ENCODE measurements at regions not wholly inside any gene's neighbourhood (a gene's known extent, or its start where the extent isn't known, plus 50 kb on each side); places are given as distances from the start of the nearest gene placed in this dataset.
"Not testable (repeated sequence)": the region's sequence is repeated elsewhere in the genome, so short reads cannot be mapped to it uniquely, and the experiment has no call there.

GRCh38 chr18:78492064-78492812 lies 487.4 kb upstream of the SALL3 start:
- Histone ChIP-seq H3K9me3 (ENCODE audit: control insufficient read depth in 2 of 2, low read length in 2 of 2) (peaks cover 0 to 19% of the 10 kb centered on the region in 2 experiments), H3K36me3 (ENCODE audit: control insufficient read depth, insufficient read depth, low read length) (no peaks in the 10 kb centered on the region), H3K4me1 (ENCODE audit: control insufficient read depth, insufficient read depth, low read length, poor library complexity, severe bottlenecking) (no peaks in the 10 kb centered on the region), H3K4me3 (ENCODE audit: low read depth, low read length) (no peak overlapping the region), H3K27ac (ENCODE audit: insufficient read depth, low read length, poor library complexity, severe bottlenecking) (no peak overlapping the region), H3K27me3 (ENCODE audit: control insufficient read depth, insufficient read depth, low read length) (no peaks in the 10 kb centered on the region)
- Mint-ChIP-seq H3K27me3 (peaks cover 5% of the 10 kb centered on the region), H3K36me3 (peaks cover 3% of the 10 kb centered on the region), H3K4me3 (no peak overlapping the region), H3K4me1 (no peaks in the 10 kb centered on the region), H3K9me3 (peaks cover 2 to 17% (median 10%) of the 10 kb centered on the region in 7 donors), H3K27ac (peak overlapping the region in 1 of 3 donors; percentile 26)
- DNase-seq, result no peak
- no peak for ATAC-seq (ENCODE audit: low read depth in 2 of 2)

DNA sequence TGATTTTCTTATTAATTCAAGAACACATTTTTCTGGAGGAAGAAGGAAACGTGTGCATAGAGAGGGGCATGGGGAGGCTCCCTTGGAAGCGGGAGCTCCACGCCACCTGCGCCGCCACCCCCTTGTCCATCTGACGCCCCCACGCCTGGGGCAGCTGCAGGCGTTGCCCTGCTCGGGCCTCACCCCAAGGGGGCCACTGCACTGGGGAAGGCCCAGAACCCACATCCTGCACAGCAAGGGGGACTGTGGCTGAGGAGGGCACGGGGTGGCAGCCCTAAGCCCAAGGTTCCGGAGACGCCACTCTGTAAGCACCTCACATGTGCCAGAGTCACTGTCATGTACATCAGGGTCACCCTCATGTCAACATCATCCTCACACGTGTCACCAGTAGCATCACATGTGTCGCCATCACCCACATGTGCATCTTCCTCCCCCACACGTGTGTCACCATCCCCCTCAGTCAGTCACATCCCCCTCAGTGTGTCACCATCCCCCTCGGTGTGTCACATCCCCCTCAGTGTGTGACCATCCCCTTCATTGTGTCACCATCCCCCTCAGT lies 486.7 kb upstream of the SALL3 start:
- peaks cover 2 to 14% (median 9%) of the 10 kb centered on the region in 7 donors for H3K9me3 Mint-ChIP-seq
- H3K36me3 ChIP-seq (ENCODE audit: control insufficient read depth, insufficient read depth, low read length), result no peaks in the 10 kb centered on the region
- H3K27ac ChIP-seq (ENCODE audit: insufficient read depth, low read length, poor library complexity, severe bottlenecking), result no peak overlapping the region
- peaks cover 0 to 19% of the 10 kb centered on the region in 2 experiments for H3K9me3 ChIP-seq (ENCODE audit: control insufficient read depth in 2 of 2, low read length in 2 of 2)
- DNase-seq, result peak in 1 of 3 donors; percentile 32
- no peak overlapping the region for H3K27ac Mint-ChIP-seq
- H3K36me3 Mint-ChIP-seq, result peaks cover 3% of the 10 kb centered on the region
- H3K4me1 ChIP-seq (ENCODE audit: control insufficient read depth, insufficient read depth, low read length, poor library complexity, severe bottlenecking), result no peaks in the 10 kb centered on the region
- no peak overlapping the region for H3K4me3 ChIP-seq (ENCODE audit: low read depth, low read length)
- H3K27me3 Mint-ChIP-seq, result peaks cover 5% of the 10 kb centered on the region
- no peaks in the 10 kb centered on the region for H3K4me1 Mint-ChIP-seq
- H3K27me3 ChIP-seq (ENCODE audit: control insufficient read depth, insufficient read depth, low read length), result no peaks in the 10 kb centered on the region
- no peak for ATAC-seq (ENCODE audit: low read depth in 2 of 2)
- no peak overlapping the region for H3K4me3 Mint-ChIP-seq

GRCh38 chr18:78493490-78493889 lies 486.1 kb upstream of the SALL3 start:
- peaks cover 0 to 19% of the 10 kb centered on the region in 2 experiments for H3K9me3 ChIP-seq (ENCODE audit: control insufficient read depth in 2 of 2, low read length in 2 of 2)
- peaks cover 0 to 12% (median 9%) of the 10 kb centered on the region in 7 donors for H3K9me3 Mint-ChIP-seq
- not testable (repeated sequence) for H3K4me3 Mint-ChIP-seq; H3K27me3 Mint-ChIP-seq; H3K36me3 Mint-ChIP-seq; H3K27me3 ChIP-seq (ENCODE audit: control insufficient read depth, insufficient read depth, low read length); DNase-seq; H3K36me3 ChIP-seq (ENCODE audit: control insufficient read depth, insufficient read depth, low read length); H3K4me3 ChIP-seq (ENCODE audit: low read depth, low read length); ATAC-seq (ENCODE audit: low read depth in 2 of 2); H3K27ac ChIP-seq (ENCODE audit: insufficient read depth, low read length, poor library complexity, severe bottlenecking); H3K27ac Mint-ChIP-seq; H3K4me1 Mint-ChIP-seq; H3K4me1 ChIP-seq (ENCODE audit: control insufficient read depth, insufficient read depth, low read length, poor library complexity, severe bottlenecking)

DNA sequence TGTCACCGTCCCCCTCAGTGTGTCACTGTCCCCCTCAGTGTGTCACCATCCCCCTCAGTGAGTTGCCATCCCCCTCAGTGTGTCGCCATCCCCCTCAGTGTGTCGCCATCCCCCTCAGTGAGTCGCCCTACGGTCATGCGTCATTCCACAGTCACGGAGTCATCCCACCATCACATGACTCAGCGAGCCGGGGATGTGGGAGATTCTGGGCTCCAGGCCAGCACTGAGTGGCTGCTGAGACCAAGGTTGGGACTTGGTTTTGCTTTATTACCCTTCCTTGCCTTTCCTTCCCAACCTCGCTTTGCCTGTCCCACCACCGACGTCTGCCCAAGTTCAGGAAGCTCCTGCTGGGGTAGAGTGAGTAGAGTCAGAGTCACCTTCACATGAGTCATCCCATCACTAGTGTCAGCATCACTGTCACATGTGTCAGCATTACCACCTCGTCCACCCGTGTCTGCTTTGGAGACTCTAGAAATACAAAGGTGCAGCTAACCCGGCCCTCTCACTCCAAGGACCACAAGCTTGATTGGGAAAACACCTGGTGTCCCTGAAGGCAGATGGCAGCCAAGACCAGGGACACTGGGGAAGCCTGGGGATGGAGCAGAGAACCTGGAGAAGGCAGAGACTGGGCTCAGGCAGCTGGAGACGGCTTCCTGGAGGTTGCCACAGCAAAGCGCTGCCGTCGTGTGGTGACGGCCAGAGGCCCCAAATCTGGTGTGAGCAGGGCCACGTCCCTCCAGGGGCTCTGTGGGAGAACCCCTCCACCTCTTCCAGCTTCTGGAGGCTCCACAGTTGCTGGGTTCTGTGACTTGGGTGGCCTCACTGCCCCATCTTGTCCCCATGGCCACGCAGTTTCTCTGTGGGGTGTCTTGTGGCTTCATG lies 485.2 kb upstream of the SALL3 start:
- Histone ChIP-seq H3K27me3 (ENCODE audit: control insufficient read depth, insufficient read depth, low read length) (no peaks in the 10 kb centered on the region), H3K27ac (ENCODE audit: insufficient read depth, low read length, poor library complexity, severe bottlenecking) (no peak overlapping the region), H3K36me3 (ENCODE audit: control insufficient read depth, insufficient read depth, low read length) (no peaks in the 10 kb centered on the region), H3K9me3 (ENCODE audit: control insufficient read depth in 2 of 2, low read length in 2 of 2) (peaks cover 0 to 19% of the 10 kb centered on the region in 2 experiments), H3K4me3 (ENCODE audit: low read depth, low read length) (no peak overlapping the region), H3K4me1 (ENCODE audit: control insufficient read depth, insufficient read depth, low read length, poor library complexity, severe bottlenecking) (no peaks in the 10 kb centered on the region)
- Mint-ChIP-seq H3K9me3 (peaks cover 0 to 14% (median 9%) of the 10 kb centered on the region in 7 donors), H3K4me1 (no peaks in the 10 kb centered on the region), H3K27me3 (no peaks in the 10 kb centered on the region), H3K4me3 (no peak overlapping the region), H3K36me3 (no peaks in the 10 kb centered on the region), H3K27ac (no peak overlapping the region)
- no peak for DNase-seq
- no peak for ATAC-seq (ENCODE audit: low read depth in 2 of 2)

DNA sequence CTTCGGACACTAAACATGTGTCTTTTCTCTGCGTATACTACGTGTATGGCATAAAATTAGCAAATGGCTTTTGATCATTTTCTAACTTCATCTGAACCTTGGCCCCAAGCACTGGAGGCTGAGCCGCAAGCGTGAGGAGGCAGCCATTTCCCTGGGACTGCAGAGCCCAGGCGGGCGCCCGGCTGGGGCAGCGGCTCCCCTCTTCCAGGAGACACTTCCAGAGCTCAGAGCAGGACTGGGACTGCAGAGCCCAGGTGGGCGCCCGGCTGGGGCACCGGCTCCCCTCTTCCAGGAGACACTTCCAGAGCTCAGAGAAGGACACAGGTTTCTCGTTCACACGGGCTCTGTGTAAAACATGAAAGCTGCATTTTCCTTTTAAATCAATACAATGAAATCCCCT lies 484.1 kb upstream of the SALL3 start:
- Histone ChIP-seq H3K4me1 (ENCODE audit: control insufficient read depth, insufficient read depth, low read length, poor library complexity, severe bottlenecking) (no peaks in the 10 kb centered on the region), H3K9me3 (ENCODE audit: control insufficient read depth in 2 of 2, low read length in 2 of 2) (peaks cover 0 to 19% of the 10 kb centered on the region in 2 experiments), H3K27ac (ENCODE audit: insufficient read depth, low read length, poor library complexity, severe bottlenecking) (no peak overlapping the region), H3K4me3 (ENCODE audit: low read depth, low read length) (no peak overlapping the region), H3K27me3 (ENCODE audit: control insufficient read depth, insufficient read depth, low read length) (no peaks in the 10 kb centered on the region), H3K36me3 (ENCODE audit: control insufficient read depth, insufficient read depth, low read length) (no peaks in the 10 kb centered on the region)
- H3K27ac Mint-ChIP-seq, result no peak overlapping the region
- no peaks in the 10 kb centered on the region for H3K36me3 Mint-ChIP-seq
- H3K9me3 Mint-ChIP-seq, result peaks cover 0 to 15% (median 5%) of the 10 kb centered on the region in 7 donors
- ATAC-seq (ENCODE audit: low read depth in 2 of 2), result no peak
- H3K27me3 Mint-ChIP-seq, result no peaks in the 10 kb centered on the region
- no peak for DNase-seq
- no peak overlapping the region for H3K4me3 Mint-ChIP-seq
- H3K4me1 Mint-ChIP-seq, result no peaks in the 10 kb centered on the region

GRCh38 chr18:78496079-78496478 lies 483.5 kb upstream of the SALL3 start:
- no peaks in the 10 kb centered on the region for H3K36me3 ChIP-seq (ENCODE audit: control insufficient read depth, insufficient read depth, low read length)
- peaks cover 0 to 14% (median 5%) of the 10 kb centered on the region in 7 donors for H3K9me3 Mint-ChIP-seq
- no peak for ATAC-seq (ENCODE audit: low read depth in 2 of 2)
- no peaks in the 10 kb centered on the region for H3K4me1 ChIP-seq (ENCODE audit: control insufficient read depth, insufficient read depth, low read length, poor library complexity, severe bottlenecking)
- H3K27me3 Mint-ChIP-seq, result no peaks in the 10 kb centered on the region
- peaks cover 0 to 22% of the 10 kb centered on the region in 2 experiments for H3K9me3 ChIP-seq (ENCODE audit: control insufficient read depth in 2 of 2, low read length in 2 of 2)
- H3K4me3 ChIP-seq (ENCODE audit: low read depth, low read length), result no peak overlapping the region
- H3K27me3 ChIP-seq (ENCODE audit: control insufficient read depth, insufficient read depth, low read length), result no peaks in the 10 kb centered on the region
- no peak overlapping the region for H3K4me3 Mint-ChIP-seq
- DNase-seq, result no peak
- H3K4me1 Mint-ChIP-seq, result no peaks in the 10 kb centered on the region
- no peak overlapping the region for H3K27ac Mint-ChIP-seq
- H3K27ac ChIP-seq (ENCODE audit: insufficient read depth, low read length, poor library complexity, severe bottlenecking), result no peak overlapping the region
- H3K36me3 Mint-ChIP-seq, result no peaks in the 10 kb centered on the region

GRCh38 chr18:78497641-78498040 lies 482.0 kb upstream of the SALL3 start:
- Histone ChIP-seq H3K27me3 (ENCODE audit: control insufficient read depth, insufficient read depth, low read length) (no peaks in the 10 kb centered on the region), H3K36me3 (ENCODE audit: control insufficient read depth, insufficient read depth, low read length) (no peaks in the 10 kb centered on the region), H3K4me3 (ENCODE audit: low read depth, low read length) (no peak overlapping the region), H3K27ac (ENCODE audit: insufficient read depth, low read length, poor library complexity, severe bottlenecking) (no peak overlapping the region), H3K4me1 (ENCODE audit: control insufficient read depth, insufficient read depth, low read length, poor library complexity, severe bottlenecking) (no peaks in the 10 kb centered on the region), H3K9me3 (ENCODE audit: control insufficient read depth in 2 of 2, low read length in 2 of 2) (peaks cover 0 to 32% of the 10 kb centered on the region in 2 experiments)
- Mint-ChIP-seq H3K9me3 (peaks cover 0 to 10% (median 0%) of the 10 kb centered on the region in 7 donors), H3K27me3 (no peaks in the 10 kb centered on the region), H3K27ac (no peak overlapping the region), H3K4me1 (no peaks in the 10 kb centered on the region), H3K36me3 (no peaks in the 10 kb centered on the region), H3K4me3 (no peak overlapping the region)
- ATAC-seq (ENCODE audit: low read depth in 2 of 2) (no peak), DNase-seq (no peak)
